ENCODE measurements at regions not wholly inside any gene's neighbourhood (a gene's known extent, or its start where the extent isn't known, plus 50 kb on each side); places are given as distances from the start of the nearest gene placed in this dataset.

- ATAC-seq = no peak
- intact Hi-C loops (cut with DNase I, micrococcal nuclease) = no loop called here
- no peak for DNase-seq
These were observed 398.6 kb downstream of the ZIC1 start for GRCh38 chr3:147807776-147808175.

GRCh38 chr3:147809206-147809605, 400.0 kb downstream of the ZIC1 start:
- intact Hi-C loops (cut with DNase I, micrococcal nuclease) = no loop called here
- DNase-seq = no peak
- no peak for ATAC-seq

DNA sequence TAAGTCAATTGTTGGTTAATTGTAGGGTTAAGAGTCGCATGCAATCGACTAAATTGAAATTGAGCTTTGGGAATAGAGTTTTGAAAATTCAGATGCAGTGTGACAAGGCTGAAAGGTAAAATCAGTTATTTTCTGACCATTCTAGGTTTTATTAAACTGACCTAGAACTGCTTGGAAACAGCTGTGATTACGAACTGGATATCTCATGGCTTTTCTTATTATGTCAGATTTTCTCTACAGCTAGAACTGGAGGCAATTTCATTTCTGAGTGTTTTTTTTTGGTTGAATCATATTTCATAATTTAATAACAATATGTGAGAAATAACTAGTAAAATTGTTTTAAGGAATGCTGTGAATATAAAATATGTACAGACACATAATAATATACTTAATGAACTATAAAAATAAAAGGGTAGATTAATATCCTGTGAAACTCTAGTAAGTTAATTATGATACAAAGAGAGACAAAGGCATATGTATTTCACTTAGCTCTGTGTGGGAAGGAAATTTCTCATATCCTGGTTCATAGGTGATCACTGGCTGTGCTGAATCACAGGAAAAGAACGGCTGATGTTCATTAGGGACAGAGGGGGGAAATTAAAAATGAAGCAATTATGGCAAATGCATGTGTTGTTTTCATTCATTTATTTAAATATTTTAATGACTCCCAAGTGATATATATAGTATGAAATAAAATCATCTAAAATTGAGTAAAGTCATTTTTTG, 403.2 kb downstream of the ZIC1 start:
- DNase-seq (no peak), ATAC-seq (no peak)
- intact Hi-C loops (cut with DNase I, micrococcal nuclease) = no loop called here

GRCh38 chr3:147813256-147813655, 404.1 kb downstream of the ZIC1 start:
- ATAC-seq (no peak), DNase-seq (no peak)
- intact Hi-C loops (cut with DNase I, micrococcal nuclease) = no loop called here

- ATAC-seq (peak; percentile 100), DNase-seq (peak; percentile 86 to 88)
- intact Hi-C loops (cut with DNase I, micrococcal nuclease) = no loop called here
These were observed 407.6 kb downstream of the ZIC1 start for GRCh38 chr3:147816752-147817151.

- intact Hi-C loops (cut with DNase I, micrococcal nuclease) = no loop called here
- ATAC-seq (no peak), DNase-seq (no peak)
These were observed 423.4 kb downstream of the ZIC1 start for GRCh38 chr3:147832611-147833010.

- no peak for ATAC-seq
- no peak for DNase-seq
- intact Hi-C loops (cut with DNase I, micrococcal nuclease) = no loop called here
These were observed 427.2 kb downstream of the ZIC1 start for GRCh38 chr3:147836330-147836729.

DNA sequence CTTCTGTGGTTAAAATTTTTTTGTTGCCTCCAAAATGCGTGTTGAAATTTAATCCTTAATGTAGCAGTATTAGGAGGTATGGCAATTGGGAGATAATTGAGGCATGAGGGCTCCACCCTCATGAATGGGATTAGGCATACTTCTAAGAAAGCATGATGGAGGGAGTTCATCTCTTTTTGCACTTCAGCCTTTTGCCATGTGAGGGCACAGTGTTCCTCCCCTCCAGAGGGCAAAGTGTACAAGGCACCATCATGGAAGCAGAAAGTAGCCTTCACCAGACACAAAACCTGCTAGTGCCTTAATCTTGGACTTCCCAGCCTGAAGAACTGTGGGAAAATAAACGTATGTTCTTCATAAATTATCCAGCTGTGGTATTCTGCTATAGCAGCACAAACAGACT, 429.5 kb downstream of the ZIC1 start:
- intact Hi-C loops (cut with DNase I, micrococcal nuclease) = no loop called here
- DNase-seq (no peak), ATAC-seq (peak; percentile 55)

GRCh38 chr3:147843331-147843730, 434.2 kb downstream of the ZIC1 start:
- DNase-seq = no peak
- ATAC-seq = no peak

DNA sequence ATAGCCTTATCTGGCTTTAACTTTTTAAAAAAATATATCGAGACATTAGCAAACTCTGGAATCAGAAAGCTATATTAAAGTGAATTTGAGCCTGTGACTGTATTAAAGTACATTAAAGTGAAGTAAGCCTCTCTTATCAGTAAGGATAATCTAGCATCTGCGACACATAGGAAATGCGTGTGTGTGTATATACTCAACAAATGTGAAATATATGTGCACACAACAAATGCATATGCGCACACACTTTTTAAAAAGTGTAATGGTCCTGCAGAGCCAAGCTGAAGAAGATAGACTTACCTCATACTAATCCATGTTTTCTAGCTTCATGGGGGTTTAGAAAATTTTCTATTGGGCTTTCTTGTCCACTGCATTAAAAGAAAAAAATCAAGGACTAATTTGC, 437.1 kb downstream of the ZIC1 start:
- DNase-seq = no peak
- no peak for ATAC-seq
- intact Hi-C loops (cut with DNase I, micrococcal nuclease) = no loop called here

More at GRCh38 chr3:147843331-147843730, 434.2 kb downstream of the ZIC1 start:
- intact Hi-C loops (cut with DNase I, micrococcal nuclease) = no loop called here

DNA sequence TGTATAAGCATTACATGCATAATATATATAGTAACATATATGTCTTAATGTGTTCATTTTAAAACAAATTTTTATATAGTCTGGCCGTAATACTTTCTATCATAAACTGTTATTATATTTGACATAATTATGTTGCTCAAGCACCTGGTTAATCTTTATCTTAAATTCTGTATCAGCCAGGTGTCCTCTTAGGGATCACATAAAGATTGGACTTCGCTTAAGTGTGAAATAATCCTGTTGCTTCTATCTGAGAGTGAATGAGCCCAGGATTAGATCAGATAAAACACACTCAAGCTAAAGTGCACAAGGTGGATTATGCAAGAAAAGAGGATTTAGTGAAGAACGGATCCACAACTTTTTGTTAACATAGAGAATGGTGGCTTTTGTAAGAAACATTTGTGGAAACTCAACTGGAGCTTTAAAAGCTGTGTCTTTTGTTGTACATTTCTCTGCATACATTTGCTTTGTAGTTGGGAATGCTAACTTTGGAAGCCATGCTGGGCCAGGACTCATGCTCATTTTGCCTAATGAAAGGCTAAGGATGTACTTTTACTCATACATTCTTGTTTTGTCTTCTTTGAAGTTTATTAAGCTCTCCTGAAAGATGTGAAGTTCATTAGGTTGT, 437.8 kb downstream of the ZIC1 start:
- peak; percentile 76 for ATAC-seq
- intact Hi-C loops (cut with DNase I, micrococcal nuclease) = no loop called here
- DNase-seq = no peak

DNA sequence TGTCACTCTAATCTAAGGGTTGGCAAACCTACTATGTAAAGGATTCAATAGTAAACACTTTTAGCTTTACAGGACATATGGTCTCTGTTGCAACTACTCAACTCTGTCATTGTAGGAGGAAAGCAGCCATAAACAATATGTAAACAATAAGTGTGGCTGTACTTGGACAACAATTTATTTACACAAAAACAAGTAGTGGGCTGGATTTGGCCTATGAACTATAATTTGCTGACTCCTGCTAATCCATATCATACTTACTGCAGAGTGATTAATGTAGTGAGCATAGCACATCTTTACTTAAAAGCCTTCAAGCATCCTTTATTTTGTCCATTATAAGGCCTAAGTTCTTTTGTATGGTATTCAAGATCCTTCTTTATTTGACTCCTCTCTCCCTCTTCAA, 441.9 kb downstream of the ZIC1 start:
- ATAC-seq (no peak), DNase-seq (no peak)
- intact Hi-C loops (cut with DNase I, micrococcal nuclease) = no loop called here

DNA sequence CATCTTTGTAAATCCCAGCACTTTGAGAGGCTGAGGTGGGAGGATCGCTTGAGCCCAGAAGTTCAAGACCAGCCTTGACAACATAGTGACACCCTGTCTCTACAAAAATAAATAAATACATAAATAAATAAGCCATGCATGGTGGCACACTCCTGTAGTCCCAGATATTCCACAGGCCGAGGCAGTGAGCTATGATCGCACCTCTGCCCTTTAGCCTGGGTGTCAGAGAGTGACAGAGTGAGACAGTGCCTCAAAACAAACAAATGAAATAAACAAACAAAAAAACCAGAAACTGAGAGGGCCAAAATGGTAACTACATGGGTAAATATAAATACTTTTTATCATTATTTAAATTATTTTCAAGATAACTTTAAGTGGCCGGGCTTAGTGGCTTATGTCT, 445.4 kb downstream of the ZIC1 start:
- intact Hi-C loops (cut with DNase I, micrococcal nuclease) = no loop called here
- ATAC-seq = no peak

GRCh38 chr3:147864754-147865354, 455.7 kb downstream of the ZIC1 start:
- DNase-seq (no peak), ATAC-seq (no peak)
- intact Hi-C loops (cut with DNase I, micrococcal nuclease) = no loop called here

More for the DNA sequence above, 445.4 kb downstream of the ZIC1 start:
- no peak for DNase-seq

DNA sequence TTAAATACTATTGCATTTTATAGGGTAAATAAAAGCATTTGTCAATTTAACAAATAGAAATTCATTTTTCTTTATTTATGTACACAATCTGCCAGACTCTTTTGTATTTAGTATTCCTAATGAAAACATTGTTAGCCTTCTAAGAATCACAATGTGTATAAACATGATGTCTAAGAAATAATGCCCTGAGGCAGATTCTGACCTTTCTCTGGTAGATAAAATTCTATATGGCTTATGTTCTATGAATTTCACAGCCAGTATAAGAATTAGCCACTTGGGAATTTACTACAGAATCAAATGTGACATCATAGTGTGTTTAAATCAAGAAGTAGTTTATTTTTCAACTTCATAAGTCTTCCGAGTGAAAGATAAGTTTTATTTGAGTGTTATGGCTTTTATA, 457.4 kb downstream of the ZIC1 start:
- DNase-seq (no peak), ATAC-seq (no peak)
- intact Hi-C loops (cut with DNase I, micrococcal nuclease) = no loop called here

DNA sequence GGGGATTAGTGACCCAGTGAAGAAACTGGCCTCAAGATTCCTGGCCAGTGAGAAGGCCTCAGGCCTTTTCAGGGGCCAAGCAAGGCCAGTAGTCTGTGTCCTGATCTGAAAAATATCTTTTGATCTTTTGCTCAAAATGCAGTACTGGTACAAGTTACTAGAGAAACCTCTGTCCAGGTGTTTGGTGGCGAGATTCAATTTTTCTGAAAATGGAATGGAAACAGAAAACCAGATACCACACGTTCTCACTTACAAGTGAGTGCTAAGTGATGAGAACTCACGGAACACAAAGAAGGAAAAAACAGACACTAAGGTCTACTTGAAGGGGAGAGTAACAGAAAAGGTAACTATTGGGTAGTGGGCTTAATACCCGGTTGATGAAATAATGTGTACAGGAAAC, 463.4 kb downstream of the ZIC1 start:
- DNase-seq (no peak), ATAC-seq (no peak)
- intact Hi-C loops (cut with DNase I, micrococcal nuclease) = no loop called here

- intact Hi-C loops (cut with DNase I, micrococcal nuclease) = no loop called here
- DNase-seq (no peak), ATAC-seq (no peak)
These were observed 466.3 kb downstream of the ZIC1 start for GRCh38 chr3:147875498-147875897.

- ATAC-seq (no peak), DNase-seq (no peak)
- intact Hi-C loops (cut with DNase I, micrococcal nuclease) = no loop called here
These were observed 472.8 kb downstream of the ZIC1 start for GRCh38 chr3:147881933-147882332.

DNA sequence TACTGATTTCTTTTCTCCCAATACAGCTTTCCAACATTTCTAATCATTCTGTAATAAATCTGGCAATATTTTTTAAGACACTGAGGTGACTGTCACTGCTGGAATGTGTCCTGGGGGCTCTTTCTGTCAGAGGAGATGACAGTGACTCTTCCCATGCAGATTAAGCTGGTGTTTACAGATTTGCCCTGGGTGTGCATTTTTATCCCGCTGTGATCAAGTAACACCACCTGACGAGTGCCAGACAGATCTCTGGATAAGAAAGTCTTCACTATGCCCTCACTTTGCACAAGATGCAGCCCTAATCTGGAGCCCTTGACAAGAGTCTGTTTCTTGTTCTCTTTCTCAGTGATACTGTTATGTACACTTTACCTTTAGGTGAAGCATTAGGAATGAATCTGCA, 477.7 kb downstream of the ZIC1 start:
- ATAC-seq (no peak), DNase-seq (no peak)
- intact Hi-C loops (cut with DNase I, micrococcal nuclease) = no loop called here

GRCh38 chr3:147887797-147888196, 478.6 kb downstream of the ZIC1 start:
- intact Hi-C loops (cut with DNase I, micrococcal nuclease) = no loop called here
- ATAC-seq = peak; percentile 87
- DNase-seq = no peak

Data from left colon (tissue), 2 donors.